ENCODE measurements at regions not wholly inside any gene's neighbourhood (a gene's known extent, or its start where the extent isn't known, plus 50 kb on each side); places are given as distances from the start of the nearest gene placed in this dataset.

GRCh38 chr2:33765122-33765521 lies 166.0 kb upstream of the FAM98A start:
- intact Hi-C loops (cut with micrococcal nuclease) = no loop called here
- Mint-ChIP-seq H3K36me3 (ENCODE audit: low read depth) (no peaks in the 10 kb centered on the region), H3K4me3 (no peak overlapping the region), H3K9me3 (no peaks in the 10 kb centered on the region), H3K27me3 (no peaks in the 10 kb centered on the region), H3K27ac (no peak overlapping the region), H3K4me1 (ENCODE audit: low read depth) (no peaks in the 10 kb centered on the region)

GRCh38 chr2:33764551-33764950 lies 165.5 kb upstream of the FAM98A start:
- H3K36me3 Mint-ChIP-seq (ENCODE audit: low read depth) = no peaks in the 10 kb centered on the region
- no peak overlapping the region for H3K27ac Mint-ChIP-seq
- intact Hi-C loops (cut with micrococcal nuclease) = no loop called here
- H3K9me3 Mint-ChIP-seq = no peaks in the 10 kb centered on the region
- no peaks in the 10 kb centered on the region for H3K4me1 Mint-ChIP-seq (ENCODE audit: low read depth)
- H3K4me3 Mint-ChIP-seq = no peak overlapping the region
- H3K27me3 Mint-ChIP-seq = no peaks in the 10 kb centered on the region

- Mint-ChIP-seq H3K4me1 (ENCODE audit: low read depth) (no peaks in the 10 kb centered on the region), H3K4me3 (no peak overlapping the region), H3K9me3 (peaks cover 6% of the 10 kb centered on the region), H3K27ac (no peak overlapping the region), H3K27me3 (no peaks in the 10 kb centered on the region), H3K36me3 (ENCODE audit: low read depth) (no peaks in the 10 kb centered on the region)
- intact Hi-C loops (cut with micrococcal nuclease) = no loop called here
Measured at GRCh38 chr2:33763671-33764310, 164.7 kb upstream of the FAM98A start.

- no peaks in the 10 kb centered on the region for H3K27me3 Mint-ChIP-seq
- no peak overlapping the region for H3K4me3 Mint-ChIP-seq
- no peaks in the 10 kb centered on the region for H3K4me1 Mint-ChIP-seq (ENCODE audit: low read depth)
- H3K27ac Mint-ChIP-seq = no peak overlapping the region
- intact Hi-C loops (cut with micrococcal nuclease) = no loop called here
- no peaks in the 10 kb centered on the region for H3K36me3 Mint-ChIP-seq (ENCODE audit: low read depth)
- peaks cover 9% of the 10 kb centered on the region for H3K9me3 Mint-ChIP-seq
Measured at GRCh38 chr2:33762636-33763035, 163.5 kb upstream of the FAM98A start.

GRCh38 chr2:33746208-33746800 lies 147.2 kb upstream of the FAM98A start:
- no peaks in the 10 kb centered on the region for H3K27me3 Mint-ChIP-seq
- no peaks in the 10 kb centered on the region for H3K36me3 Mint-ChIP-seq (ENCODE audit: low read depth)
- no peak overlapping the region for H3K27ac Mint-ChIP-seq
- intact Hi-C loops (cut with micrococcal nuclease) = no loop called here
- H3K4me1 Mint-ChIP-seq (ENCODE audit: low read depth) = no peaks in the 10 kb centered on the region
- peaks cover 31% of the 10 kb centered on the region for H3K9me3 Mint-ChIP-seq
- no peak overlapping the region for H3K4me3 Mint-ChIP-seq

- intact Hi-C loops (cut with micrococcal nuclease) = no loop called here
- Mint-ChIP-seq H3K36me3 (ENCODE audit: low read depth) (no peaks in the 10 kb centered on the region), H3K4me3 (no peak overlapping the region), H3K9me3 (no peaks in the 10 kb centered on the region), H3K27ac (no peak overlapping the region), H3K4me1 (ENCODE audit: low read depth) (no peaks in the 10 kb centered on the region), H3K27me3 (no peaks in the 10 kb centered on the region)
Measured at GRCh38 chr2:33735096-33735495, 136.0 kb upstream of the FAM98A start.

- Mint-ChIP-seq H3K27ac (no peak overlapping the region), H3K4me3 (no peak overlapping the region), H3K4me1 (ENCODE audit: low read depth) (no peaks in the 10 kb centered on the region), H3K27me3 (no peaks in the 10 kb centered on the region), H3K36me3 (ENCODE audit: low read depth) (no peaks in the 10 kb centered on the region), H3K9me3 (peaks cover 23% of the 10 kb centered on the region)
- intact Hi-C loops (cut with micrococcal nuclease) = no loop called here
Measured at GRCh38 chr2:33730804-33731203, 131.7 kb upstream of the FAM98A start.

- Mint-ChIP-seq H3K4me3 (no peak overlapping the region), H3K36me3 (ENCODE audit: low read depth) (no peaks in the 10 kb centered on the region), H3K4me1 (ENCODE audit: low read depth) (no peaks in the 10 kb centered on the region), H3K9me3 (peaks cover 23% of the 10 kb centered on the region), H3K27me3 (no peaks in the 10 kb centered on the region), H3K27ac (no peak overlapping the region)
- intact Hi-C loops (cut with micrococcal nuclease) = no loop called here
Measured at GRCh38 chr2:33730193-33730592, 131.1 kb upstream of the FAM98A start.

GRCh38 chr2:33729353-33729752 lies 130.3 kb upstream of the FAM98A start:
- Mint-ChIP-seq H3K27me3 (no peaks in the 10 kb centered on the region), H3K4me1 (ENCODE audit: low read depth) (no peaks in the 10 kb centered on the region), H3K4me3 (no peak overlapping the region), H3K27ac (no peak overlapping the region), H3K36me3 (ENCODE audit: low read depth) (no peaks in the 10 kb centered on the region), H3K9me3 (peaks cover 23% of the 10 kb centered on the region)
- intact Hi-C loops (cut with micrococcal nuclease) = no loop called here

- Mint-ChIP-seq H3K36me3 (ENCODE audit: low read depth) (no peaks in the 10 kb centered on the region), H3K27ac (no peak overlapping the region), H3K4me1 (ENCODE audit: low read depth) (no peaks in the 10 kb centered on the region), H3K4me3 (no peak overlapping the region), H3K9me3 (peaks cover 23% of the 10 kb centered on the region), H3K27me3 (no peaks in the 10 kb centered on the region)
- intact Hi-C loops (cut with micrococcal nuclease) = no loop called here
Measured at GRCh38 chr2:33728106-33728505, 129.0 kb upstream of the FAM98A start.

- intact Hi-C loops (cut with micrococcal nuclease) = no loop called here
- H3K4me3 Mint-ChIP-seq = no peak overlapping the region
- H3K27ac Mint-ChIP-seq = no peak overlapping the region
- H3K4me1 Mint-ChIP-seq (ENCODE audit: low read depth) = no peaks in the 10 kb centered on the region
- no peaks in the 10 kb centered on the region for H3K36me3 Mint-ChIP-seq (ENCODE audit: low read depth)
- no peaks in the 10 kb centered on the region for H3K27me3 Mint-ChIP-seq
- peaks cover 23% of the 10 kb centered on the region for H3K9me3 Mint-ChIP-seq
Measured at GRCh38 chr2:33727361-33728032, 128.4 kb upstream of the FAM98A start.

GRCh38 chr2:33726415-33726814 lies 127.3 kb upstream of the FAM98A start:
- Mint-ChIP-seq H3K36me3 (ENCODE audit: low read depth) (no peaks in the 10 kb centered on the region), H3K27me3 (no peaks in the 10 kb centered on the region), H3K4me3 (no peak overlapping the region), H3K4me1 (ENCODE audit: low read depth) (no peaks in the 10 kb centered on the region), H3K9me3 (peaks cover 23% of the 10 kb centered on the region), H3K27ac (no peak overlapping the region)
- intact Hi-C loops (cut with micrococcal nuclease) = no loop called here

GRCh38 chr2:33723329-33723728 lies 124.2 kb upstream of the FAM98A start:
- intact Hi-C loops (cut with micrococcal nuclease) = no loop called here
- no peaks in the 10 kb centered on the region for H3K36me3 Mint-ChIP-seq (ENCODE audit: low read depth)
- no peaks in the 10 kb centered on the region for H3K4me1 Mint-ChIP-seq (ENCODE audit: low read depth)
- H3K27me3 Mint-ChIP-seq = no peaks in the 10 kb centered on the region
- peaks cover 23% of the 10 kb centered on the region for H3K9me3 Mint-ChIP-seq
- H3K27ac Mint-ChIP-seq = no peak overlapping the region
- H3K4me3 Mint-ChIP-seq = no peak overlapping the region

- Mint-ChIP-seq H3K27ac (no peak overlapping the region), H3K4me1 (ENCODE audit: low read depth) (no peaks in the 10 kb centered on the region), H3K27me3 (no peaks in the 10 kb centered on the region), H3K4me3 (no peak overlapping the region), H3K36me3 (ENCODE audit: low read depth) (no peaks in the 10 kb centered on the region), H3K9me3 (no peaks in the 10 kb centered on the region)
- intact Hi-C loops (cut with micrococcal nuclease) = no loop called here
Measured at GRCh38 chr2:33719067-33719466, 120.0 kb upstream of the FAM98A start.

- Mint-ChIP-seq H3K9me3 (no peaks in the 10 kb centered on the region), H3K27ac (no peak overlapping the region), H3K4me3 (no peak overlapping the region), H3K4me1 (ENCODE audit: low read depth) (no peaks in the 10 kb centered on the region), H3K36me3 (ENCODE audit: low read depth) (no peaks in the 10 kb centered on the region), H3K27me3 (no peaks in the 10 kb centered on the region)
- intact Hi-C loops (cut with micrococcal nuclease) = no loop called here
Measured at GRCh38 chr2:33712674-33713073, 113.6 kb upstream of the FAM98A start.

Measured in dendritic cell treated with granulocyte-macrophage colony-stimulating factor and Interleukin-4, amounts not matched to agents 40 ng/mL and 50 ng/mL, for 4 days (primary cell).